A549 (cell line): ENCODE measurements at regions not wholly inside any gene's neighbourhood (a gene's known extent, or its start where the extent isn't known, plus 50 kb on each side); places are given as distances from the start of the nearest gene placed in this dataset.

Source experiments
- ATAC-seq, 2 experiments: fragments of 200-7000 bp in 1 of 2; fragments of >200 bp in 1 of 2; cut with Nextera tagmentation in 1 of 2; cut with Tn5 transposase in 1 of 2; 3 replicates each; pipeline versions ENCODE4 v1.8.0 to v1.9.1; 2018 to 2020; ENCODE audit warnings: mild to moderate bottlenecking in 1 of 2, moderate library complexity in 1 of 2
- CTCF ChIA-PET: fragments of 300-600 bp; sonication (Branson Sonifier 250); formaldehyde crosslinking; extraction: SDS; loops from one replicate; lab custom pipeline; 2021; ENCODE audit warnings: antibody characterized with exemption, inconsistent platforms; lab: Yijun Ruan, JAX
- POLR2A ChIA-PET: fragments of 350-600 bp; formaldehyde crosslinking; extraction: SDS; loops from one replicate; lab custom pipeline; 2021; ENCODE audit warnings: antibody characterized with exemption, inconsistent platforms; lab: Yijun Ruan, JAX
- DNase-seq, 2 experiments: peaks; one replicate each; pipeline versions ENCODE4 v3.0.0 to v3.0.0-alpha.2; 2011 to 2016; ENCODE audit warnings: low read depth in 1 of 2, low spot score in 1 of 2
- FAIRE-seq: peaks from 2 replicates; lab custom pipeline; 2011; peaks lifted over from hg19 to GRCh38; lab: Jason Lieb, UNC
- H3K27ac ChIP-seq, 2 experiments: fragments of >200 bp; sonication (Bioruptor Twin); formaldehyde crosslinking; 3 replicates each; pipeline ENCODE4 v1.5.1; 2016 to 2017
- H3K4me1 ChIP-seq: fragments of >200 bp; sonication (Bioruptor Twin); formaldehyde crosslinking; 3 replicates; pipeline ENCODE4 v1.6.1; 2016
- H3K4me2 ChIP-seq: fragments of >200 bp; sonication (Bioruptor Twin); formaldehyde crosslinking; 3 replicates; pipeline ENCODE4 v1.6.1; 2016
- H3K4me3 ChIP-seq: fragments of >200 bp; sonication (Bioruptor Twin); formaldehyde crosslinking; 3 replicates; pipeline ENCODE4 v1.5.1; 2016
- H3K9me3 ChIP-seq: fragments of >200 bp; sonication (Bioruptor Twin); formaldehyde crosslinking; 3 replicates; pipeline ENCODE4 v1.6.1; 2016
- BHLHE40 ChIP-seq: IDR thresholded peaks from 2 replicates; pipeline ENCODE4 v1.6.1; 2012; ENCODE audit warnings: low read depth, low read length, inconsistent platforms
- EP300 ChIP-seq, 2 experiments: fragments of >200 bp; sonication (Bioruptor Twin); formaldehyde crosslinking; IDR thresholded peaks; 2 replicates in 1 of 2; 3 replicates in 1 of 2; pipeline ENCODE4 v1.6.1; 2016 to 2017
- ESRRA ChIP-seq: fragments of 150-350 bp; IDR thresholded peaks from 2 replicates; pipeline ENCODE4 v1.6.1; 2014; ENCODE audit warnings: mild to moderate bottlenecking, low read length, borderline replicate concordance
- FOSB ChIP-seq: fragments of 250-450 bp; sonication (Bioruptor Pico); IDR thresholded peaks from 2 replicates; pipeline ENCODE4 v1.5.0; 2020; ENCODE audit warnings: mild to moderate bottlenecking, moderate library complexity
- FOXS1 ChIP-seq: fragments of 250-450 bp; sonication (Bioruptor Pico); IDR thresholded peaks from 2 replicates; pipeline ENCODE4 v1.5.0; 2020; ENCODE audit warnings: mild to moderate bottlenecking, moderate library complexity
- GATA3 ChIP-seq: IDR thresholded peaks from 2 replicates; pipeline ENCODE4 v1.6.1; 2012; ENCODE audit warnings: borderline replicate concordance
- HEYL ChIP-seq: fragments of 250-450 bp; sonication (Bioruptor Pico); IDR thresholded peaks from 2 replicates; pipeline ENCODE4 v1.8.0; 2021; ENCODE audit warnings: mild to moderate bottlenecking, moderate library complexity
- HOXB5 ChIP-seq: fragments of 250-450 bp; sonication (Bioruptor Pico); IDR thresholded peaks from 2 replicates; pipeline ENCODE4 v1.5.0; 2020; ENCODE audit warnings: mild to moderate bottlenecking, moderate library complexity
- MYC ChIP-seq: IDR thresholded peaks from 2 replicates; pipeline ENCODE4 v1.6.1; 2012; ENCODE audit warnings: mild to moderate bottlenecking, inconsistent platforms, low read length, improper control_type of control experiment, borderline replicate concordance
- NR3C1 ChIP-seq: fragments of >200 bp; sonication (Bioruptor Twin); formaldehyde crosslinking; IDR thresholded peaks from 3 replicates; pipeline ENCODE4 v1.6.1; 2017
- PHF8 ChIP-seq: fragments of 200-600 bp; sonication (generic); IDR thresholded peaks from 2 replicates; pipeline ENCODE4 v1.6.1; 2016; ENCODE audit warnings: low read depth, mild to moderate bottlenecking, antibody characterized with exemption, moderate library complexity, borderline replicate concordance
- POLR2A ChIP-seq: IDR thresholded peaks from 2 replicates; pipeline ENCODE4 v1.6.1; 2012; ENCODE audit warnings: mild to moderate bottlenecking, low read length
- RAD21 ChIP-seq, 2 experiments: fragments of >200 bp in 1 of 2; sonication (Bioruptor Twin) in 1 of 2; formaldehyde crosslinking in 1 of 2; IDR thresholded peaks in 1 of 2; conservative IDR thresholded peaks in 1 of 2; 2 replicates in 1 of 2; 3 replicates in 1 of 2; pipeline ENCODE4 v1.6.1; 2012 to 2018; ENCODE audit warnings: inconsistent platforms in 1 of 2
- RNF2 ChIP-seq: fragments of 200-600 bp; sonication (generic); IDR thresholded peaks from 2 replicates; pipeline ENCODE4 v1.6.1; 2016; ENCODE audit warnings: low read depth, mild to moderate bottlenecking, antibody characterized with exemption, moderate library complexity, borderline replicate concordance
- SMC3 ChIP-seq: fragments of >200 bp; sonication (Bioruptor Twin); formaldehyde crosslinking; IDR thresholded peaks from 3 replicates; pipeline ENCODE4 v1.6.1; 2018; ENCODE audit warnings: inconsistent platforms
- SREBF2 ChIP-seq: fragments of 450-650 bp; IDR thresholded peaks from 2 replicates; pipeline ENCODE4 v1.6.1; 2014; ENCODE audit warnings: mild to moderate bottlenecking, moderate library complexity
- ZFP36 ChIP-seq: fragments of 450-650 bp; IDR thresholded peaks from 2 replicates; pipeline ENCODE4 v1.6.1; 2014; ENCODE audit warnings: borderline replicate concordance; ENCODE audit not compliant: partially characterized antibody
- WGBS: methylation state at CpG from one replicate; pipeline ENCODE4 v1.1.6; 2017; ENCODE audit errors: missing lambda C conversion rate; 5-methylcytosine and 5-hydroxymethylcytosine counted together
- TF ChIP-seq, protein P1 (sequence below): IDR thresholded peaks from 2 replicates; pipeline ENCODE4 v1.6.1; 2012
- TF ChIP-seq, protein P2 (sequence below): fragments of 150-350 bp; IDR thresholded peaks from 2 replicates; pipeline ENCODE4 v1.6.1; 2014; ENCODE audit warnings: low read depth, mild to moderate bottlenecking, low read length
- TF ChIP-seq, protein P3 (sequence below): fragments of >200 bp; sonication (Bioruptor Twin); formaldehyde crosslinking; IDR thresholded peaks from 3 replicates; pipeline ENCODE4 v1.5.1; 2016
- TF ChIP-seq, protein P4 (sequence below): fragments of 250-450 bp; sonication (Bioruptor Pico); IDR thresholded peaks from 2 replicates; pipeline ENCODE4 v1.5.0; 2021; ENCODE audit warnings: mild to moderate bottlenecking, moderate library complexity, borderline replicate concordance

DNA sequence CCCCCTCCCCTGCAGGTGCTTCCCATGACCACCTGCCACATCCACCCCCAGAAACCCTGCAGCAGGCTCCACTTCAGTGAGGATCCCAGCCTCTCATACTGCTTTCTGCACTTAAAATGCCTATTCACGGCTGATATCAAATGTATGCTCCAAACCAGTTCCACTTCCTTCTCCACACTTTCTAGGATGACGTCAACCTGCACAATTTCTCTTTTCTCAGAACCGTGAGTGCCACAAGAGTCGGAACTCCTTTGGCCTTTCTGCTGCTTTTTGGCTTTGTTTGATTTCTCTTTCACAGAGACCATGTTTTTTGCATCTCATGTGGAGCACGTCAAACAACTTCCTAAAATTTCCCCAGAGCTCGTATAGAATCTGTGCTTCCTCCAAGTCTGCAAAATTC, 378.8 kb upstream of the TNRC6C start:
- H3K4me2 ChIP-seq: no peak overlapping the region
- FAIRE-seq (no peak), ATAC-seq (no peak), DNase-seq (no peak)
- H3K4me1 ChIP-seq: peaks cover 7% of the 10 kb centered on the region; the same call in 2 of the 3 replicates
- WGBS: 67% methylated on average over 6 of the region's 6 CpGs
- POLR2A ChIA-PET: interaction anchor here (0.7 to 1.4 kb wide), 2 partner anchors 379 to 524 kb away, joined by 3 to 4 read pairs; partner anchors contain the start of gene TNRC6C
- H3K9me3 ChIP-seq: no peaks in the 10 kb centered on the region
- no peak for TF ChIP-seq FOSB (CRISPR knock-in tag)
- no peak for TF ChIP-seq HEYL (CRISPR knock-in tag)
- no peak for TF ChIP-seq RNF2
- TF ChIP-seq SMC3: no peak
- TF ChIP-seq SREBF2: no peak
- no peak for TF ChIP-seq ESRRA
- TF ChIP-seq, protein P1, sequence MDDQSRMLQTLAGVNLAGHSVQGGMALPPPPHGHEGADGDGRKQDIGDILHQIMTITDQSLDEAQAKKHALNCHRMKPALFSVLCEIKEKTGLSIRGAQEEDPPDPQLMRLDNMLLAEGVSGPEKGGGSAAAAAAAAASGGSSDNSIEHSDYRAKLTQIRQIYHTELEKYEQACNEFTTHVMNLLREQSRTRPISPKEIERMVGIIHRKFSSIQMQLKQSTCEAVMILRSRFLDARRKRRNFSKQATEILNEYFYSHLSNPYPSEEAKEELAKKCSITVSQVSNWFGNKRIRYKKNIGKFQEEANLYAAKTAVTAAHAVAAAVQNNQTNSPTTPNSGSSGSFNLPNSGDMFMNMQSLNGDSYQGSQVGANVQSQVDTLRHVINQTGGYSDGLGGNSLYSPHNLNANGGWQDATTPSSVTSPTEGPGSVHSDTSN: no peak
- TF ChIP-seq, all 56 proteins: peak for 0
- no peak overlapping the region for H3K4me3 ChIP-seq
- H3K27ac ChIP-seq: no peak overlapping the region
- CTCF ChIA-PET: interaction anchor here (0.9 kb wide), 1 partner anchor 37 kb away, joined by 4 read pairs; no protein-coding TSS in a partner anchor

DNA sequence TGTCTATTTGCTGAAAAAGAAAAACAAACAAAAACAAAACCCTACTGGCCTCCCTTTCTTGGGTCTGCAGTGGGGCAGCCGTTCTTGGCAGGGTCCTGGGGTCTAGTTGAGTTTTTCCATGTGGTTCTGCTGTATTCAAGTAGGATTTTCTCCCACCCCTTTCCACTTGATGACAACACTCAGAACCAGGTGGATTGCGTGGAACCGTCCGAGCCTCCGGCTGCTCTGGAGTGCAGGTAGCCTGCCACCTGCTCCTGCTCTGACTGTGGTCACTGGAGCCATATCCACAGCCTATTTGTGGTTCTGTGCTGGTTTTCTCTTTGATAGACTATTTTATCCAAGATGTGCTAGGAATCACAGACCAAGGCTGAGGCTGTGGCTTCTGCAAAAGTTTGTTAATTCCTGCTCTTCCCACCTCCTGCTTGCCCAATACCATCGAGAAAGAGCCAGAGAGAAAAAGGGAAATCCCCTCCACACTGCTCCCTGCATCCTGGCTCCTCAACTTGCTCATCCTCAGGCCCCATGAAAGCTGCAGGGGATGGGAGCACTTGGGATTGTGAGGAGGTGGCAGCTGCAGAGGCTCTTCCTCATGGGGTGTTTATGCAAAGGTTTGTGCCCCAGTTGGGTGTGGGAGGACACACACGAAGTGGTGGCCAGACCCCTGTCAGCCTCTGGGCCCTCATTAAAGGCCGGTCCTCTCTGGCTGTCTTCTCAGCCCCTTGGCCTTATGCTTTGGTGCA, 377.8 kb upstream of the TNRC6C start:
- FAIRE-seq: no peak
- no peak for DNase-seq
- CTCF ChIA-PET: interaction anchor here (0.8 to 2.2 kb wide), 2 partner anchors 39 to 433 kb away, joined by 4 to 10 read pairs; no protein-coding TSS in a partner anchor
- POLR2A ChIA-PET: interaction anchor here (1.4 kb wide), 1 partner anchor 378 kb away, joined by 3 read pairs; the partner anchor contains the start of gene TNRC6C
- Histone ChIP-seq H3K27ac (no peak overlapping the region), H3K4me3 (no peak overlapping the region), H3K4me1 (peaks cover 7% of the 10 kb centered on the region; the same call in 2 of the 3 replicates), H3K4me2 (no peak overlapping the region), H3K9me3 (no peaks in the 10 kb centered on the region)
- no peak for ATAC-seq
- WGBS: 49% methylated on average over 8 of the region's 8 CpGs
- TF ChIP-seq EP300 (IDR thresholded peaks at IDR 0.05) (no peak), RAD21 (conservative IDR thresholded peaks at IDR 0.05 in 1 of 2, IDR thresholded peaks at IDR 0.05 in 1 of 2) (no peak), ZFP36 (no peak), FOXS1 (CRISPR knock-in tag) (no peak), GATA3 (no peak), HOXB5 (CRISPR knock-in tag) (no peak), SREBF2 (no peak), NR3C1 (no peak), BHLHE40 (no peak), PHF8 (no peak), MYC (no peak), RNF2 (no peak), POLR2A (no peak)
- TF ChIP-seq, protein P2, sequence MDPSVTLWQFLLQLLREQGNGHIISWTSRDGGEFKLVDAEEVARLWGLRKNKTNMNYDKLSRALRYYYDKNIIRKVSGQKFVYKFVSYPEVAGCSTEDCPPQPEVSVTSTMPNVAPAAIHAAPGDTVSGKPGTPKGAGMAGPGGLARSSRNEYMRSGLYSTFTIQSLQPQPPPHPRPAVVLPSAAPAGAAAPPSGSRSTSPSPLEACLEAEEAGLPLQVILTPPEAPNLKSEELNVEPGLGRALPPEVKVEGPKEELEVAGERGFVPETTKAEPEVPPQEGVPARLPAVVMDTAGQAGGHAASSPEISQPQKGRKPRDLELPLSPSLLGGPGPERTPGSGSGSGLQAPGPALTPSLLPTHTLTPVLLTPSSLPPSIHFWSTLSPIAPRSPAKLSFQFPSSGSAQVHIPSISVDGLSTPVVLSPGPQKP: no peak
- TF ChIP-seq, protein P3, sequence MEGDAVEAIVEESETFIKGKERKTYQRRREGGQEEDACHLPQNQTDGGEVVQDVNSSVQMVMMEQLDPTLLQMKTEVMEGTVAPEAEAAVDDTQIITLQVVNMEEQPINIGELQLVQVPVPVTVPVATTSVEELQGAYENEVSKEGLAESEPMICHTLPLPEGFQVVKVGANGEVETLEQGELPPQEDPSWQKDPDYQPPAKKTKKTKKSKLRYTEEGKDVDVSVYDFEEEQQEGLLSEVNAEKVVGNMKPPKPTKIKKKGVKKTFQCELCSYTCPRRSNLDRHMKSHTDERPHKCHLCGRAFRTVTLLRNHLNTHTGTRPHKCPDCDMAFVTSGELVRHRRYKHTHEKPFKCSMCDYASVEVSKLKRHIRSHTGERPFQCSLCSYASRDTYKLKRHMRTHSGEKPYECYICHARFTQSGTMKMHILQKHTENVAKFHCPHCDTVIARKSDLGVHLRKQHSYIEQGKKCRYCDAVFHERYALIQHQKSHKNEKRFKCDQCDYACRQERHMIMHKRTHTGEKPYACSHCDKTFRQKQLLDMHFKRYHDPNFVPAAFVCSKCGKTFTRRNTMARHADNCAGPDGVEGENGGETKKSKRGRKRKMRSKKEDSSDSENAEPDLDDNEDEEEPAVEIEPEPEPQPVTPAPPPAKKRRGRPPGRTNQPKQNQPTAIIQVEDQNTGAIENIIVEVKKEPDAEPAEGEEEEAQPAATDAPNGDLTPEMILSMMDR: no peak
- TF ChIP-seq, protein P4, sequence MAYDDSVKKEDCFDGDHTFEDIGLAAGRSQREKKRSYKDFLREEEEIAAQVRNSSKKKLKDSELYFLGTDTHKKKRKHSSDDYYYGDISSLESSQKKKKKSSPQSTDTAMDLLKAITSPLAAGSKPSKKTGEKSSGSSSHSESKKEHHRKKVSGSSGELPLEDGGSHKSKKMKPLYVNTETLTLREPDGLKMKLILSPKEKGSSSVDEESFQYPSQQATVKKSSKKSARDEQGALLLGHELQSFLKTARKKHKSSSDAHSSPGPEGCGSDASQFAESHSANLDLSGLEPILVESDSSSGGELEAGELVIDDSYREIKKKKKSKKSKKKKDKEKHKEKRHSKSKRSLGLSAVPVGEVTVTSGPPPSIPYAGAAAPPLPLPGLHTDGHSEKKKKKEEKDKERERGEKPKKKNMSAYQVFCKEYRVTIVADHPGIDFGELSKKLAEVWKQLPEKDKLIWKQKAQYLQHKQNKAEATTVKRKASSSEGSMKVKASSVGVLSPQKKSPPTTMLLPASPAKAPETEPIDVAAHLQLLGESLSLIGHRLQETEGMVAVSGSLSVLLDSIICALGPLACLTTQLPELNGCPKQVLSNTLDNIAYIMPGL (CRISPR knock-in tag): no peak
